ENCODE measurements at regions not wholly inside any gene's neighbourhood (a gene's known extent, or its start where the extent isn't known, plus 50 kb on each side); places are given as distances from the start of the nearest gene placed in this dataset.

GRCh38 chr22:44588348-44588747 lies 90.3 kb upstream of the RTL6 start:
- H3K9ac ChIP-seq: no peak overlapping the region
- H3K4me1 ChIP-seq: peaks cover 16% of the 10 kb centered on the region
- H2AFZ ChIP-seq (replicated peaks): no peak overlapping the region
- H4K20me1 ChIP-seq (ENCODE audit: low read depth): no peaks in the 10 kb centered on the region
- no peak overlapping the region for H3K4me3 ChIP-seq
- Mint-ChIP-seq H3K4me3 (no peak overlapping the region), H3K9me3 (peaks cover 5% of the 10 kb centered on the region), H3K4me1 (peaks cover 40% of the 10 kb centered on the region), H3K27ac (no peak overlapping the region), H3K36me3 (no peaks in the 10 kb centered on the region), H3K27me3 (ENCODE audit: insufficient read depth, low read depth) (peaks cover 14% of the 10 kb centered on the region)
- peaks cover 10% of the 10 kb centered on the region for H3F3A ChIP-seq (ENCODE audit: low read depth)
- no peak for DNase-seq (ENCODE audit: low spot score)
- no peaks in the 10 kb centered on the region for H3K79me2 ChIP-seq (ENCODE audit: low read depth)
- TF ChIP-seq EZH2phosphoT487 (IDR thresholded peaks at IDR 0.05) (no peak), EZH2 (IDR thresholded peaks at IDR 0.05) (no peak)
- TF ChIP-seq, protein P1, sequence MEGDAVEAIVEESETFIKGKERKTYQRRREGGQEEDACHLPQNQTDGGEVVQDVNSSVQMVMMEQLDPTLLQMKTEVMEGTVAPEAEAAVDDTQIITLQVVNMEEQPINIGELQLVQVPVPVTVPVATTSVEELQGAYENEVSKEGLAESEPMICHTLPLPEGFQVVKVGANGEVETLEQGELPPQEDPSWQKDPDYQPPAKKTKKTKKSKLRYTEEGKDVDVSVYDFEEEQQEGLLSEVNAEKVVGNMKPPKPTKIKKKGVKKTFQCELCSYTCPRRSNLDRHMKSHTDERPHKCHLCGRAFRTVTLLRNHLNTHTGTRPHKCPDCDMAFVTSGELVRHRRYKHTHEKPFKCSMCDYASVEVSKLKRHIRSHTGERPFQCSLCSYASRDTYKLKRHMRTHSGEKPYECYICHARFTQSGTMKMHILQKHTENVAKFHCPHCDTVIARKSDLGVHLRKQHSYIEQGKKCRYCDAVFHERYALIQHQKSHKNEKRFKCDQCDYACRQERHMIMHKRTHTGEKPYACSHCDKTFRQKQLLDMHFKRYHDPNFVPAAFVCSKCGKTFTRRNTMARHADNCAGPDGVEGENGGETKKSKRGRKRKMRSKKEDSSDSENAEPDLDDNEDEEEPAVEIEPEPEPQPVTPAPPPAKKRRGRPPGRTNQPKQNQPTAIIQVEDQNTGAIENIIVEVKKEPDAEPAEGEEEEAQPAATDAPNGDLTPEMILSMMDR (IDR thresholded peaks at IDR 0.05): no peak
- H3K4me2 ChIP-seq: no peak overlapping the region
- no peaks in the 10 kb centered on the region for H3K9me3 ChIP-seq (ENCODE audit: low read depth)
- no peak overlapping the region for H3K27ac ChIP-seq
- H3K36me3 ChIP-seq: no peaks in the 10 kb centered on the region
- no peaks in the 10 kb centered on the region for H3K27me3 ChIP-seq

DNA sequence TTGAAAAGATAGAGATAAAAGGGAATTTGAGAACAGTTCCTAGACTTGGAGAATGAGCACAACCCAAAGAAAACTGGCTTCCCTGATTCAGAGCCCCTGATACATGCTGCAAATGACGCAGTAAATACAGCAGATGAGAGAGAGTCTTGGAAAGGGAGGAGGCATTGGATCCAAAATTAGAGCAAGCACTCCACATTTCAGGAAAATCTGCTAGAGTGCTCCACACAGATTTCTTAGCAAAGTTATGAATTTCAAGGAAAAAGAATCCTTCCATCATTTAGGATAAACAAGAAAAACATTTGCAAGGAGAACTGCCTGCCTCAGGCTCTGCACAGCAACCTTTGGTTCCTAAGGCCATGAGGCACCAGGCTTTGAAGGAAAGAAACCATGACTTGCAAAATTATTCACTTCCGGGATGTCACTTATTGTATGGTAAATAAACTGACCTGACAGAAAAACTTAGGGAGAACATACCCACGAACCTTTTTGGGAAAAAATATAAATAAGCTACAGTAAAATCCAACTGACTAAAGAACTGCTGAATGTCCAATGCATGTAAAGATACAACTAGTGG lies 89.8 kb upstream of the RTL6 start:
- Histone ChIP-seq H3K79me2 (ENCODE audit: low read depth) (no peaks in the 10 kb centered on the region), H3K9me3 (ENCODE audit: low read depth) (no peaks in the 10 kb centered on the region), H3F3A (ENCODE audit: low read depth) (peaks cover 10% of the 10 kb centered on the region), H3K4me2 (no peak overlapping the region), H4K20me1 (ENCODE audit: low read depth) (no peaks in the 10 kb centered on the region), H3K4me1 (peaks cover 16% of the 10 kb centered on the region), H3K4me3 (no peak overlapping the region), H3K27me3 (no peaks in the 10 kb centered on the region), H3K27ac (no peak overlapping the region), H3K9ac (no peak overlapping the region), H3K36me3 (no peaks in the 10 kb centered on the region), H2AFZ (replicated peaks) (no peak overlapping the region)
- Mint-ChIP-seq H3K36me3 (no peaks in the 10 kb centered on the region), H3K9me3 (peaks cover 5% of the 10 kb centered on the region), H3K27me3 (ENCODE audit: insufficient read depth, low read depth) (peaks cover 18% of the 10 kb centered on the region), H3K4me1 (peaks cover 35% of the 10 kb centered on the region), H3K27ac (peak overlapping the region; percentile 51), H3K4me3 (peak overlapping the region; percentile 19)
- no peak for DNase-seq (ENCODE audit: low spot score)
- no peak for TF ChIP-seq EZH2 (IDR thresholded peaks at IDR 0.05)
- TF ChIP-seq EZH2phosphoT487 (IDR thresholded peaks at IDR 0.05): no peak
- TF ChIP-seq, protein P1 (IDR thresholded peaks at IDR 0.05): no peak

GRCh38 chr22:44586999-44587736 lies 89.1 kb upstream of the RTL6 start:
- DNase-seq (ENCODE audit: low spot score): peak; percentile 65
- Histone ChIP-seq H3K79me2 (ENCODE audit: low read depth) (no peaks in the 10 kb centered on the region), H3K4me1 (peaks cover 16% of the 10 kb centered on the region), H3F3A (ENCODE audit: low read depth) (peaks cover 10% of the 10 kb centered on the region), H3K27ac (no peak overlapping the region), H3K4me3 (no peak overlapping the region), H3K9ac (no peak overlapping the region), H3K36me3 (no peaks in the 10 kb centered on the region), H4K20me1 (ENCODE audit: low read depth) (no peaks in the 10 kb centered on the region), H3K4me2 (peak overlapping the region; percentile 44), H3K27me3 (no peaks in the 10 kb centered on the region), H2AFZ (replicated peaks) (peak overlapping the region; percentile 6), H3K9me3 (ENCODE audit: low read depth) (no peaks in the 10 kb centered on the region)
- H3K27me3 Mint-ChIP-seq (ENCODE audit: insufficient read depth, low read depth): peaks cover 18% of the 10 kb centered on the region
- H3K27ac Mint-ChIP-seq: peak overlapping the region; percentile 80
- peaks cover 5% of the 10 kb centered on the region for H3K9me3 Mint-ChIP-seq
- H3K4me3 Mint-ChIP-seq: peak overlapping the region; percentile 19
- no peaks in the 10 kb centered on the region for H3K36me3 Mint-ChIP-seq
- no peak for TF ChIP-seq EZH2phosphoT487 (IDR thresholded peaks at IDR 0.05)
- TF ChIP-seq, protein P1 (IDR thresholded peaks at IDR 0.05): no peak
- TF ChIP-seq EZH2 (IDR thresholded peaks at IDR 0.05): no peak
- peaks cover 30% of the 10 kb centered on the region for H3K4me1 Mint-ChIP-seq
